ENCODE measurements at regions not wholly inside any gene's neighbourhood (a gene's known extent, or its start where the extent isn't known, plus 50 kb on each side); places are given as distances from the start of the nearest gene placed in this dataset.

DNA sequence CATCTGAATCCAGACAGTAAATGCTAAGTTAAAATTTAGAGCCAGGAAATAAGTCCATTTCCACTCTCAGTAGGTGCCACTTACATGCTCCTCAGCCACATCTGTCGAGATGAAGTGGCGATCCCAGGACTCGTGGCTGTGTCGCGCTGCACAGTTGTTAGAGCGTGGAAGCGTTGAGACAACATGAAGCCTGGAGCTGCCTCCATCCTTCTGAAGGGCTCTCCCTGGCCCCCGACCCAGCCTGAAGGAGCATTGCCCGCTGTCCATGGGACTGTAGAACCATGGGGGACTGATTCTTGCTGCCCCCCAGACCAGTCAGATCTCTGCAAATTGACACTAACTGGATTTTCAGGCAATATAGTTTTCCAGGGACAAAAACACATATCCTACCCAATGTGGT, 58.9 kb downstream of the IRX1 start:
- no peak overlapping the region for H3K4me3 ChIP-seq
- 86% methylated on average over 9 of the region's 9 CpGs for WGBS

DNA sequence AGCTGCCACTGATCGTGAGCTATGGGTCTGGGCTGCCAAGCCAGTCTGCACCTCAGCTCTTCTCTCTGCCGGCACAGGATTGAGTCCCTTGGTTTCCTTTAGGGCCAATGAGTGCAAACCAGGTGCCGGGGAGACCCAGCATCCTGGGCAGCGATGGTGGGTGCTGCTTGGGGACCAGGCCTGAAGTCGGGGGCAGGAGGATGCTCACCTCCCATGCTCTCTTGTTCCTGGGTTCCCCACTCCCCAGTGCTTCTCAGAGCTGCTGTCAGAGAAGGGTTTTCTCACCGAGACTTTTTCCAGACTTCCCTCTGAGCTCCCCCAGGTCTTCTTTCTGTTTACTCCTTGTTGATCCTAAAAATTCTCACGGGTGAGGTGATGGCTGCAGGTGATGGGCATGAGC, 61.2 kb downstream of the IRX1 start:
- 67% methylated on average over 7 of the region's 7 CpGs for WGBS
- intact Hi-C loops (cut with DNase I), result no loop called here

More for the DNA sequence above, 58.9 kb downstream of the IRX1 start:
- TF ChIP-seq CTCF (IDR thresholded peaks at IDR 0.05) (no peak), POLR2A (IDR thresholded peaks at IDR 0.05) (no peak), POLR2AphosphoS5 (IDR thresholded peaks at IDR 0.05) (no peak)
- DNase-seq (ENCODE audit: low spot score), result no peak
- Histone ChIP-seq H3K36me3 (no peaks in the 10 kb centered on the region), H3K4me1 (replicated peaks) (no peaks in the 10 kb centered on the region), H3K27ac (no peak overlapping the region), H3K9me3 (no peaks in the 10 kb centered on the region), H3K27me3 (replicated peaks; ENCODE audit: insufficient read depth) (no peaks in the 10 kb centered on the region)
- intact Hi-C loops (cut with DNase I), result no loop called here

DNA sequence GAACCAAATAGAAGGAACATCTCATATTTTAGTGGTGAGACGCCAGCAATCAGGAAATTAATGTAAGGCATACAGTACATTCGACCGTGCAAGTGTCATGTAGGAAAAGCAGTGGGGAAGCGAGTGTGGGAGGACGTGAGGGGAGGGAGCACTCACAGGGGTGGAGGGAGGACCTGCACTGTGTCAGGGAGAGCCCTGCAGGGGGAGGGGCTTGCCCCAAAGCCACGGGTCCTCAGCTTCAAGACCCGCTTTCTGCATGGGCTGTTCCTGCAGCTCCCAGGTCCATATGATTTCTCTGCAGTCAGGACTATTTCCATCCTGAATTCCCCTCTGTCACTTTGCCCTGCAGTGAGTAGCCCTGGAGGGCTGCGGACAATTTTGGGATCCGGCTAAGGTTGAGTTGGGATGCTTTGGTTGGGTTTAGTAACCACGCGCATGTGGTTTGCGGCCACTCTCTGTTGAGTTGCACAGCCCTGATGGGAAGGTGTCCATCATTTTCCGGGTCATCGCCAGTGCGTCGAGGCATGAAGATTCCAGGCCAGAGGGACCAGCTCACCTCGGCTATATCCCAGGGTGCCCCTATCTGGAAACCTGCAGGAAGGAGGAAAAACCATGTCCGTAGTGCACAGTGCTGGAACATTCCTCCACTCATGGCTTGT, 61.9 kb downstream of the IRX1 start:
- no peak overlapping the region for H3K4me3 ChIP-seq
- no peaks in the 10 kb centered on the region for H3K36me3 ChIP-seq
- TF ChIP-seq POLR2AphosphoS5 (IDR thresholded peaks at IDR 0.05) (no peak), POLR2A (IDR thresholded peaks at IDR 0.05) (no peak), CTCF (IDR thresholded peaks at IDR 0.05) (no peak)
- no peak overlapping the region for H3K27ac ChIP-seq
- H3K9me3 ChIP-seq, result no peaks in the 10 kb centered on the region
- H3K4me1 ChIP-seq (replicated peaks), result no peaks in the 10 kb centered on the region
- intact Hi-C loops (cut with DNase I), result no loop called here
- H3K27me3 ChIP-seq (replicated peaks; ENCODE audit: insufficient read depth), result no peaks in the 10 kb centered on the region
- 77% methylated on average over 18 of the region's 18 CpGs for WGBS
- no peak for DNase-seq (ENCODE audit: low spot score)

More for the DNA sequence above, 61.2 kb downstream of the IRX1 start:
- no peaks in the 10 kb centered on the region for H3K4me1 ChIP-seq (replicated peaks)
- TF ChIP-seq POLR2A (IDR thresholded peaks at IDR 0.05) (no peak), POLR2AphosphoS5 (IDR thresholded peaks at IDR 0.05) (no peak), CTCF (IDR thresholded peaks at IDR 0.05) (no peak)
- no peak overlapping the region for H3K27ac ChIP-seq
- H3K9me3 ChIP-seq, result no peaks in the 10 kb centered on the region
- no peak for DNase-seq (ENCODE audit: low spot score)
- no peak overlapping the region for H3K4me3 ChIP-seq
- H3K27me3 ChIP-seq (replicated peaks; ENCODE audit: insufficient read depth), result no peaks in the 10 kb centered on the region
- H3K36me3 ChIP-seq, result no peaks in the 10 kb centered on the region

GRCh38 chr5:3658929-3659328, 63.3 kb downstream of the IRX1 start:
- Histone ChIP-seq H3K36me3 (no peaks in the 10 kb centered on the region), H3K4me1 (replicated peaks) (no peaks in the 10 kb centered on the region), H3K4me3 (no peak overlapping the region), H3K9me3 (no peaks in the 10 kb centered on the region), H3K27me3 (replicated peaks; ENCODE audit: insufficient read depth) (no peaks in the 10 kb centered on the region), H3K27ac (no peak overlapping the region)
- no peak for DNase-seq (ENCODE audit: low spot score)
- TF ChIP-seq POLR2A (IDR thresholded peaks at IDR 0.05) (no peak), POLR2AphosphoS5 (IDR thresholded peaks at IDR 0.05) (no peak), CTCF (IDR thresholded peaks at IDR 0.05) (no peak)
- intact Hi-C loops (cut with DNase I), result no loop called here
- WGBS, result 93% methylated on average over 10 of the region's 10 CpGs

DNA sequence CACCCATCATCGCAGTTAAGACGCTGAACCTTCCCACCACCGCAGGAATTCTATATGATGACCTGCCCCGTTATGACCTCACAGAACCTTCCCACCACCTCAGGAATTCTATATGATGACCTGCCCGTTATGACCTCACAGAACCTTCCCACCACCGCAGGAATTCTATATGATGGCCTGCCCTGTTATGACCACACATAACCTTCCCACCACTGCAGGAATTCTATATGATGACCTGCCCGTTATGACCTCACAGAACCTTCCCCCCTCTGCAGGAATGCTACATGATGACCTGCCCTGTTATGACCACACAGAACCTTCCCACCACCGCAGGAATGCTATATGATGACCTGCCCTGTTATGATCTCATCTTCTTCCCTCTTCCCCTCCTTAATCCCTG, 64.3 kb downstream of the IRX1 start:
- intact Hi-C loops (cut with DNase I), result no loop called here
- no peak for DNase-seq (ENCODE audit: low spot score)
- Histone ChIP-seq H3K27ac (no peak overlapping the region), H3K4me3 (no peak overlapping the region), H3K4me1 (replicated peaks) (no peaks in the 10 kb centered on the region), H3K36me3 (no peaks in the 10 kb centered on the region), H3K9me3 (no peaks in the 10 kb centered on the region), H3K27me3 (replicated peaks; ENCODE audit: insufficient read depth) (no peaks in the 10 kb centered on the region)
- 72% methylated on average over 8 of the region's 8 CpGs for WGBS
- TF ChIP-seq CTCF (IDR thresholded peaks at IDR 0.05), result no peak

All from prostate gland (tissue), 2 donors.